Pons (tissue), 1 donor: ENCODE measurements at regions not wholly inside any gene's neighbourhood (a gene's known extent, or its start where the extent isn't known, plus 50 kb on each side); places are given as distances from the start of the nearest gene placed in this dataset.

Source experiments
- DNase-seq: peaks from one replicate; pipeline ENCODE4 v3.0.0-alpha.2; 2016; ENCODE audit warnings: low spot score

DNA sequence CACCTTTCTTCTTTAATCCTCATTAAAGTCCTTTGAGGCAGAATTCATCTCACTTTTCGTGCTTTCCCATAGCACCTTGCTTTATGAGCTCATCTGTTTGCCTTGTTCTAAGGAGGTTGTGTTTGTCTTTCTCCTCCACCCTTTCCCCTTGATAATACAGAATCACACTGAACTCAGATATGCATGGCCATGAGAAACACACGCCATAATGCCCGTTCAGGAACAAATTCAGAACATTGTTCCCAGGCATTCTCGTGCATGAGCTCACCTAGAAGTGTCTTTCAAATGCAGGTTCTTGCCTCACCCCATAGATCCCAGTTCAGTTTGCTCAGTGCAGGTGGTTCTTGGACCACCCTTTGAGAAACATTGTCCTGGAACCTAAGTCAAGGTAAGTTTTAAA, 71.1 kb downstream of the TMEM114 start:
- no peak for DNase-seq

DNA sequence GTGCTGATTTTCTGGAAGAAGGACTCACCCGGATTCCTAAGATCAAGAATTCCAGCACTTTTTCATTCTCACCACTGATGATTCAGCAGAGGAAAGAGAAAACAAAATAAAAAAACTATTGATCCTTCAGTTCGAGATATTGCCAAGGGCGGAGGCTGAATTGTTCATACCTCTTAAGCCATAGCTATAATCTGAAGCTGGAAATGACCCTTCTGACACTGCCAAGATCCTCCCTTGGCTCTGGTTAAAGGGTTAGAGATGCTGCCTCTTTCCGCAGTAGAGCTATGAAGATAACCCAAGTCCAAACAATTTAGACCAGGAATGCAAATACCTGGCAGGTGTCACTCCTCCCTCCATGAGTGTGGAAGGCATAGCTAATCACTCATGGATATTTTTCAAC, 73.0 kb downstream of the TMEM114 start:
- DNase-seq = no peak

DNA sequence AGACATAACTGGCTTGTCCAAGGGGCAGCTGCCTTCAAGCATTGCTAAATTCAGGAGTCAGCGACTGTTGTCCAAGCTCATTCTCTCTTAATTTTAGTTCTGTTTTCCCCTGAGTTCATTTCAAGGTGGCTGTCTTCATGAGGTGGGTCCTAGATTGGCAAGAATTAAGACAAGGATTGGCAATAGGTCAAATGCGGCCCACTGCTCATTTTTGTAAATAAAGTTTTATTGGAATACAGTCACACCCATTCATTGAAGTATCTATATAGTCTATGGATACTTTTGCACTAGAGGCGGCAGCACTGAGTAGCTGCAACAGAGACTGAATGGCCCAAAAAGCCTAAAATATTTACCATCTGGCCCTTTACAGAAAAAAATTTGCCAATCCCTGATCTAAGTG, 73.8 kb downstream of the TMEM114 start:
- DNase-seq = no peak

DNA sequence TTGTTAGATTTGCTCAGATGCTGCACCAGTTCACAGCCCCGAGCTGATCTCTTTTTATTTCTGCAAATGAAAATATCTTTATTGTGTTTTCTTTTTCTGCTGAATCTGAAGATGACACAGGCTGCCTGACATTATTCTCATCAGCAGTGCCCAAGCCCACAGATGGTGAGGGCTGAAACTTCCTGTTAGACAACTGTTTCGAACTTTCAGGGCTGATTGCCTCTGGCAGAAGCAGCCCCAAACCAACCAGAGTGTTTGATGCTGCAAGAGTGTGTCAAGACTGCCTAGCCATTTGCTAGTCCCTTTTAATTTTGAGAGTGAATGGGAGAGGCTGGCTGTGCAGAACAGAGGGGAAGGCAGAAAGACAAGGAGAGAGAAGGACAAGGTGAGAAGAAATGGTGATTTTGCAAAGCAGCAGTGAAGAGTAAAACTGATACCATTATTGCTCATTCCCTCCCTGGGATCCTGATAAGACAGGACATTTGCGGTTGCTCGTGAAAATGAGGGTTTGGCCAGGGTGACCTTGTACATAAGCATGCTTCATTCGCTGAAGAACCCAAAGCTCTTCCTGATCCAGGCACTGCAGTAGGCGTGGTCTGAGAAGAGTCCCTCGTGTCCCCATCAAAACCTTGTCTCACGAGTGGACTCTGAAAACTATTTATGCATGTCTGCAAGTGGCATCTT, 77.2 kb downstream of the TMEM114 start:
- no peak for DNase-seq

DNA sequence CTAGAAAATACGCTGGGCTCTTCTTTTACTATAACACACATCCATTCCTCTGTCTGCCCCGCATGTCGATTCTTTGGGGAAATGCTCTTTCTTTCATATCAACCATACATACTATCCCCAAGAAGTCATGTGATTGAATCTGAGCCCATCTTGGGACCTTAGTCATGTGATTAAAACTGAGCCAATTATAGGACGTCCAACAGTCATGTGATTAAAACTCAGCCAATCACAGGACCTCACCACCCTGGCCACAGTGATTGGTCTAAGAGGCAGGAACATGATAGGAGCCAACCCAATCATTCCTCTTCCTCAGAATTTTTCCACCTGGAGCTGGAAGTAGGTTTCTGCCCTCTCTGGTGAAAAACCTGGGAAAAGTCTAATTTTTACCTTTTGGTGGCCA, 78.8 kb downstream of the TMEM114 start:
- DNase-seq = no peak

DNA sequence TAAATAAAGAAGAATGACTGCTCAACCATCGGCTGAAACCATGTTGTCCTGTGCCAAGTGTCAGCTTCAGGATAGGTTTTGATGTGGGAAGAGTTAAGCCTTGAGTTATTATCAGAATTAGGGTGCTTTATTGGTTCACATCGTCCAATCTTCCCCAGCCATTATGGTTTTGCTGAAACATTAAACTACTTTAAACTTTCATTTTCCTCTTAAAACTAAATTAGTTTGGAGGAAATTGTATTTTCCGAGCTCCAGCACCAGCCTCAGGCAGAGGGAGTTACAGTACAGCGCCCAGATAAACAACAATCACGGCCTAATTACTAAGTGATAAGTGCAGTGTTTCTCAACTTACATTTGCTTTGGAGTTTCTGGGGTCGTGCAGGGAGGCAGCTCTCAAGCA, 80.2 kb downstream of the TMEM114 start:
- no peak for DNase-seq

DNA sequence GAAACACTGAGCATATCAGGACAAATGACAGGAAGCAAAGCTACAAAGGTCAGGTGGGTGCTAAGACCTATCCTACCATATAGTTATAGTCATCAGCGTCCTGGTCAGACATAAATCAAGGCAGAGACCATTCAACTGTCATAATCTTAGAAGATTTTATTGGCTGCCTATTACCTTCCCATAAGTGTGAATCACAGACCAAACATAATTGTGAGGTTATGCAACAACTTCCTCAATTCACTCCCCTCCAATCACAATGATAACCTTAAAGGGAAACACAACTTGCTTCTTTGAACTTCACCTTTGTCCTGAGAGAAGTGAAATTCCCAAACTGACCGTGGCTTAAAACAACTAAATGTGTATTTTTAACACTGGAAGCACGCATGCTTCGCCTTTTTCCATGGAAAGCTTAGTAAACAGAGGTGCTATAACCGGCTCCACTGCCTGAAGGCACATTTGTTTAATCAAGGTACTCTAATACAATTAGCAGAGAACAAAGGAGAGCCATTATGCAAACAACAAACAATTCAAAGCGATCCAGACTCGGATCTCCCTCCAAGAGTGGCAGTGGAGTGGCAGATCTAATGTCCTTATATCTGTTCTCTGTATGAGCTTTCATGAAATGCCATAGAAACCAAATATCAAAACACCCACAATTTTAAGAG, 84.9 kb downstream of the TMEM114 start:
- no peak for DNase-seq

DNA sequence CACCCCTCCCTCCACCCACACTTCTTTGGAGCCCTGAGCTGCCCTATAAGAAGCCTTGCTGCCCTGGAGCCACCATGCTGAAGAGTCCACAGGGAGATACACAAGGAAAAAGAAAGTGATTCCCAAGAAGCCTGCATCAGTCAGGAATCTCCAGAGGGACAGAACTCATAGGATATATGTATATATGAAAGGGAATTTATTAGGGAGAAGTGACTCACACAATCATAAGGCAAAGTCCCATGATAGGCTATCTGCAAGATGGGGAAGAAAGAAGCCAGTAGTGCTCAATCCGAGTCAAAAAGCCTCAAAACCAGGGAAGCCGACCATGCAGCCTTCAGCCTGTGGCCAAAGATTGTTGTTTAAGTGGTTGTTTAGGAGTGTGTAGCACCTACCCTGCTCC, 87.9 kb downstream of the TMEM114 start:
- no peak for DNase-seq

DNA sequence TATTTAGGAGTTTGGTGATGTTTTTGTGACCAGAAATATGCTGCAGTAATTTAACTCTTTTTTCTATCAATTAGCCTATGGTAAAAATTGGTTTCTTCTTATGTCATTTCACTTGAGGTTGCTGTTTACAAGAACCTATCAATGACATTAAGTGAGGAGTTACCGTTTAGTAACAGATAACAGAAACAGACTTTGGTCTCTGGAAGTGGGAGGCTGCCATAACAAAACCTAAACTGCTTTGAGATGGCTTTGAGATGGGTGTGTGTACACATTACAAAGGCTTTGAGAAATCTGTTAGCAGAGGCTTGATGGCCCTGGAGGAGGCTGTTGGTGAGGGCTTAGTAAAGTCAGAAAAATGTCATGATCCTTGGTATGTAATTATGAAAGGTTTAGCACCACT, 90.0 kb downstream of the TMEM114 start:
- DNase-seq = no peak

DNA sequence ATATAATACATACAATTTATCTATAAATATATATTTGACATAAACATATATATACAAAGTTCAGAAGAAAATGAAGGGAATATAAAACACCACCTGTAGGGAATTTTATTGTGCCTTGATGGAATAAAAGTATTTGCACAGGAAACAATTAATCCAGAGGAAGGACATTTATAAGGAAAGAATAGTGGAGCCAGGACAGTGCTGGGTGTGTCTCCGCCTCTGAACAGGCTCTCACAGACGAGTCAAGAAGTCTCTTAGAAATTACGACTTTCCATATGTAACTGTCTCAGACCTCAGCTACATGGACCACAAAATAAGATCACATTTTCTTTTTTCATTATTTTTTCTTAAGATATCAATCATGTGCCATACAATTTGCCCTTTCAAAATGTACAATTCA, 93.9 kb downstream of the TMEM114 start:
- DNase-seq = no peak

DNA sequence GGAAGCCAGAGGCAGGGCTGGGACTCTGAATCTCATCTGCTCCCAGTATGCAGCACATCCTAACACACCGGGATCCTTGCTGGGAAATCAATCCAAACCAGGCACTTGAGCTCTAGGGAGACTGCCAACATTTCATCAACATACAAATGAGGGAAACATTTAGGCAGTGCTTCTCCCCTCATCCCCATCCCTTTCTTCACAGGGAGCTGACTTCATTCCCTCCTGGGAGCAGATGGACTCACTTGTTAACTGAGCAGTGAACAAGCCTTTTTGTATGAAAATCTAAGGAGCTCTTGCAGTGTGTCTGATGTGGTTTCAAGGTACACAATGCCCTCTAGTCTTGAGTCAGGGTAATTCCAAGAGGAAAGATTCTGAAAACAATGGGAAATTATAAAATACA, 96.3 kb downstream of the TMEM114 start:
- peak; percentile 26 for DNase-seq

DNA sequence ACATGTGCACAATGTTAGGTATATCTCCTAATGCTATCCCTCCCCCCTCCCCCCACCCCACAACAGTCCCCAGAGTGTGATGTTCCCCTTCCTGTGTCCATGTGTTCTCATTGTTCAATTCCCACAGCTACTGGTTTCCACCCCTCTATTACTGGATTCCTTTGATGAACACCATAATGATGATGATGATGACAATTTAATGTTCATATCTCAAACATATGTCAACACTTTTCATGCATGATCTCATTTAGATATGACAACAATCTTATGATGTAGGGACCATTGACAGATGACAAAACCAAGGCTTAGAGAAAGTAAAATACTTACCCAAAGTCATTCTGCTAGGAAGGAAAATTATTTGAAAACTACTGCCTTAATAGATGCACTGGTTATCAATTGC, 97.6 kb downstream of the TMEM114 start:
- no peak for DNase-seq

DNA sequence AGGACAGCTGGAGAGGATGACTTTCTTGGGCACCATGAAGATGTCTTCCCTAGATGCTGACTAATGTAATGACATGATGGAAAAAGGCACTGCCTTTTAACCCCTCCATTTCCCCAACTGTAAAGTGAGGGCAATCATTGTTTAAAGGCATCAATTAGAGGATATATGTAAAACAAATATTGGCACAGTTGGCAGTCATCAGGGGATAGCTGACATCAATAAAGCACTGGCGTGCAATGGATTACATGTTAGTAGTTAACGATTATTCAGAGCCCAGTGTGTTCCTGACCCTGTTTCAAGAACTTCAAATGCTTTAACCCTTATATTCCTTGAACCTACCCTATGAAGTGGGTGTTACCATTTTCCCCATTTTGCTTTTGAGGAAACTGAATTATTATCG, 100.7 kb downstream of the TMEM114 start:
- no peak for DNase-seq

DNA sequence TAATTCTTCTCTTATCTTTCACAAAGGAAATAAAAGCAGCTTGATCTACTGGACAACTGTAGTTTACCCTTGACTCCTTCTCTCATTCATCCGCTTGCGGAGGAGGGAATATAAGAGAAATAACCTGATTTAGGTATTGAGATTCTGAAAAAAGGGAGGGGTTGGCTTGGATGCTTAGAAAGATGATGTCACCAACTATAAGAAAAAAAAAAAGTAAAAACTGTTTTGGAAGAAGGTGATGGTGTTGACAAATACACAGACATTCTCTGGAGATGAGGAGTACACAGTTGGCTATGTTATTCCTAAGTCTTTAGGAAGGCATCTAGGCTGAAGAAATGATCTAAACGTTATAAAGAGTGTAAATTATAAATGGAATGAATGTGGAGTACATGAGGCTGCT, 103.3 kb downstream of the TMEM114 start:
- DNase-seq = no peak

DNA sequence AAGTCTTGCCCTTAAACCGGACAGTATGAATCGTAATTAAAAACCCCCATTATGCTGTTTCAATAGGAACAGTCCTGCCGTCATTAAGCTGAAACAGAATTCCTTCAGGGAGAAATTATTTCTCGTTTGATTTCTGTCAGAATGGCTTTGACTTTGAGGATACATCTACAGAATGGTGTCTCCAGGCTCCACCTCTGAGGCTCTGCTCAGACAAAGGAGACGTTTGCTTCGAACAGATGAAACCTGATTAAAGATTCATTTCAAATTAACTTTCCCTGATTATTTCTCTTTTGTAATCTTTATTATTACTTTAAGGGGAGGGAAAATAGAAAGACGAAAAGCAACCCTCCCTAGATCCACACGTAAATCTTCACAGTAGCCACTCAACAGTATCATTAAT, 106.9 kb downstream of the TMEM114 start:
- no peak for DNase-seq

DNA sequence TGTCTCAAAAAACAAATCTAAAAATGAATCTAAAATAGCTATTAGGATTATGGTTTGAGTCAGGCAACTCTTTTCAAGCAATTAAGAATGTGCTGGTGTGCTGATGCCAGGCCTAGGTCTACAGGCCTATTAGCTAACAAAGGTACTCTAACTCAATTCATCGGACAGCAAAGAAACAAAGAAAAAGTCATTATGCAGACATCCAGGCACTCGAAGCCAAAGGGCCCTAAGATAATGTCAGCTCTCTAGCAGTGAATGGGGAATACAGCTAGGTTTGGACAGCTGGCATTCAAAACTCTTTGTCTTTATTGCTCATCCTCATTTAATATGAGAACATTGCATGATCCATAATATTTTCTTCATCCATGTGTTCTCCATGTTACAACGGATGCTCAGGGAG, 108.5 kb downstream of the TMEM114 start:
- DNase-seq = no peak

DNA sequence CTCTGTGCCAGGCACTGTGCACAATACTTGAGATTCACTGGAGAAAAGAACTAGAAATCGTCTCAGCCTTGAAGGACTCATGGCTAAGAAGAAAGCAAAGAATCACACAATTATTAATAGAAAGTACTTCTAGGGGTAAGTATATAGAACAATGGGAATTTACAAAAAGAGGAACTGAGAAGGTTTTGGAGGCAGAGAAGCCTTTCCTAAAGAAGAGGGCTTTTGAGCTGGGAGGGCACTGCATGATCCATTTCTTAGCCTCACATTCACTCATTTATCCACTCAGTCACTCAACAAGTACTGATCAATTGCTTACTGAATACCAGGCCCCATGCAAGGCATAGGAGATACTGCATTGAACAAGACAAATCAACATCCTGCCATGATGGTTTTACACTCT, 113.5 kb downstream of the TMEM114 start:
- no peak for DNase-seq

DNA sequence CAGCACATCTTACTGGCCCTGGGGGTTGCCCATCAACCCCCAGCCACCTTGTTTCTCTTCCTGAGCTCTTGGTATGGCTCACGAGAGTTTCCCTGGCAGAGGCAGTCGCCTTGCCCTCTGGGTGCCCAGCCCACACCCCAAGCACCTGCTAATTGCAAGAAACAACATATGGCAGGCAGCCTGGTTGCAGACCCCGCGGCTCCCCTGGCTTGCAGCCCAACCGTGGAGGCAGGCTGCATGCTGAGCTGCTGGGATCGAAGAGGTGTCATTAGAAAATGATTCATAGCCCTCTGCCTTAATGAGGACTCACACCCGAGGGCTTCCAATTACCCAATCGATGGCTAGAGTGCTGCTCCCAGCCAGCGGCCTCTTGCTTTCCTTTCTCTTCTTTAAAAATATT, 115.7 kb downstream of the TMEM114 start:
- no peak for DNase-seq

DNA sequence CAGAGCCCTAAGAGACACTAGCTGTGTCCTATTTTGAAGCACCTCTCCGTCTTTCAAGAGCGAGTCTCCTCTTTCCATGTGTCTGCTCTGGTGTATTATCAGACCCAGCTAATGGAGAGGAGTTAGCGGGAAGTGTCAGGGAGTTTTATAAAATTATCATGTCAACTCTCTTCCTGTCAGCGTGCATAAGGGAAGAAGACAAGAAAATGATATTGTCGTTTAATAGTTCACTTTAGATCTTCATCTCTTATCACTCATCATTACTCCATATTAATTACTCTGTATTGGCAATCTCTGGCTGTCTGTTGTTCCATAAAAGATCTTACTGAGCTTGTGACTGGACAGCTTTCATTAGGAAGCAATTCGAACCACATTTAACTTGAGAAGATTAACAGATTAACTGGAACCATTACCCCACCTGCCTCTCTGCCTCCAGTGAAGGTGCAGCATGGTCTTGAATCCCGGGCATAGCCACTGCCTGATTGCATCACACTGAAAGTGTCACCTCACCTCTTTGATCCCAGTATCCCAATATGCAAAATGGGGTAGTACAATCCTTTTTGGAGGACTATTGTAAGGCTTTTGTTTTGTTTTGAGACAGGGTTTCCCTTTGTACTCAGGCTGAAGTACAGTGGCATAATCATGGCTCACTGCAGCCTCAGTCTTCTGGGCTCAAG, 121.1 kb downstream of the TMEM114 start:
- DNase-seq = no peak

DNA sequence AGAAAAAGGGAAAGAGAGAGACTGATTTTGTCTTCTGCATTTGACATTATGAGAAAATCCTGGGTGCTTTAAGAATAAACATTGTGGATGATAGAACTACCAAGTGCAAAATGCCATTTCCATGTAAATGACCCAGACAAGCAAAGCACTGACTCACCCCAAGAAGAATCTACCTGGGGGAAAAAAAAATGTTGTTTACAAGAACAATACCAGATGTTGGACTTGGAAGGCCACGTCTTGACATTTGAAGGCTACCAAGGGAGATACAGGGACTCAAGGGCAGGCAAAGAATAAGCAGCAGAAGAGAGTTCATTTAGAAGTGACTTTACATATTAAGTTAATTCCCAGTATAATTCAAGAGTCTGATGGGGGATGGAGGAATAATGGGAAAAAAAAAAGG, 125.3 kb downstream of the TMEM114 start:
- DNase-seq = no peak

DNA sequence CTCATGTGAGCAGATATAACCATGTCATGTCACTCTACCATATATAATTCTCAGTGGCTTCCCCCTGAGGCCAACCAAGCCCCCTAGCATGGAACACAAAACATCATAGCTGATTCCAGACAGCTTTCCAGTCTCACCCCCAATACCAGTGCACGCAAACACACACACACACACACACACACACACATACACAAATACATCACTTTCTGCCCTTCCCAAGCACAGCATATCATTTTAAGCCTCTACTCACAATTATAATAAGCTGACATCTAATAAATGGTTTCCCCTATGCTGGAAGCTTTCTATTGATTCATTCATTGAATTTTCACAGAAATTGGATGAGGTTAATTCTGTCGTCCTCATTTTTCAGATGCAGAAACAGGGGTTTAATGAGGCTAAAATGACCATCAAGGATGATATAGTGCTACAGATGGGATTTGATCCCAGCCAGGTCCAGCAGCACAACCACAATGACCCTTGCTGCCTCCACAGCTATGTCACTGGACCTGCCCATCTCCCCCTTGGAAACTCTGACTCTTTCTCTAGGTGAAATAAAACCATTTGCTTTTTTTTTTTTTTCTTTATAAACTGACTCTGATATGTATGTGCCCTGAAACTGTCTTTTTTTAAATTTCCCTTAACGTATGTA, 131.1 kb downstream of the TMEM114 start:
- DNase-seq = no peak

DNA sequence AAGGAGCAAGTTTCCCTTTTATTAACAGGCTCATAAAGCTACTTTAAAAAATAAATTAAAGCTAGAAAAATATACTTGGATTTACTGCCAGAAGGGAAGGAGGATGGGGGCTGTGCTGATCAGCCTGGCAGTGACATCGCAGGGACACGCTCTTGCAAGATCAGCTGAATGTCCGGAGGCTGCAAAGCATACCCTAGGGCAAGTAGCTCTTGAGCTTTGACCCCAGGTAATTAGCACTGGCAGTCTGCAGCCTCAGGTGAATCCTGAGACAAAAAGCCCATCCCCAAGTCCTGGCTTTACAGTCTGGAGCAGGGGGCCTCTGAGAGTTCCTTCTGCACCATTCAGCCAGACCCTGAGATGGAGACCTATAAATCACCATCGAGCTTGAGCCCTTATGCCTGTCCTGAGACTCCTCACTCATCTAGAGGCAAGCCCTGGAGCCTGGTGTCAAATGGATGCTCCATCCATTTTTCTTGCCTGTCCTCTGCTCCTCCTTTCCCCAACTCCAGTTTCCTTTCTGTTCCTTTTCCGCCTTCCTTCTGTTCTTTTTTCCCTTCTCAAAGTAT, 131.7 kb downstream of the TMEM114 start:
- DNase-seq = no peak

DNA sequence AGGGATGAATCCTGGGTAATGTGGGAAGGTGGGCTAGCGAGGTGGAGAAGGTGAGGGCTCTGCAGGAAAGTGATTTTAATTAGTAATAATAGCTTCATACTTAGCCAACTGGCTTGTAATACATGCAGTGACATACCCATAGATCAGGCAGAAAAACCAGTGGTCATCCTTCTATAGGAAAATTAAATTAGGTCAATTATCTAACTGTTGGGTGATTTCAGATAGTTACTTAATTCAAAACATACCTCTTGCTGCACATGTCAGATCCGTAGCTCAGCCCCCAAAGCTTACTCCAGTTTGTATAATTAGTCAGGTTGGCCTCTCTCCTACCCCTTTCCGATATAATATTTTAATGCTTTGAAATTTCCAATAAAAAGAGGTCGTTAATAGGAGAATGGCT, 137.0 kb downstream of the TMEM114 start:
- no peak for DNase-seq
